ENCODE measurements at regions not wholly inside any gene's neighbourhood (a gene's known extent, or its start where the extent isn't known, plus 50 kb on each side); places are given as distances from the start of the nearest gene placed in this dataset.
"Not testable (repeated sequence)": the region's sequence is repeated elsewhere in the genome, so short reads cannot be mapped to it uniquely, and the experiment has no call there.

DNA sequence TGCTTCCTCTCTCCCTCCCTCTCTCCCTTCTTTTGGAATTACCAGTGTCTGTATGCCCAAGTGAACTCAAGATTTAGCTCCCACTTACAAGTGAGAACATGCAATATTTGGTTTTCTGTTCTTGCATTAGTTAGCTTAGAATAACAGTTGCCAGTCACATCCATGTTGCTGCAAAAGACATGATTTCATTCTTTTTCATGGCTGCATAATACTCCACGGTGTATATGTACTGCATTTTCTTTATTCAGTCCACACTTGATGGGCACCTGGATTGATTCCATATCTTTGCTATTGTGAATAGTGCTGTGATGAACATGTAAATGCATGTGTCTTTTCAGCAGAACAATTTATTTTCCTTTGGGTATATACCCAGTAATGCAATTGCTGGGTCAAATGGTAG lies 97.5 kb upstream of the GRAMD1B start:
- H3K36me3 ChIP-seq (ENCODE audit: insufficient read depth, low read length); H3K4me3 ChIP-seq (ENCODE audit: low read length); H3K9me3 ChIP-seq (ENCODE audit: low read length); H3K27me3 ChIP-seq (ENCODE audit: insufficient read depth, low read length); H3K4me1 ChIP-seq (ENCODE audit: insufficient read depth, low read length); H2AFZ ChIP-seq (ENCODE audit: low read depth, low read length): not testable (repeated sequence)

DNA sequence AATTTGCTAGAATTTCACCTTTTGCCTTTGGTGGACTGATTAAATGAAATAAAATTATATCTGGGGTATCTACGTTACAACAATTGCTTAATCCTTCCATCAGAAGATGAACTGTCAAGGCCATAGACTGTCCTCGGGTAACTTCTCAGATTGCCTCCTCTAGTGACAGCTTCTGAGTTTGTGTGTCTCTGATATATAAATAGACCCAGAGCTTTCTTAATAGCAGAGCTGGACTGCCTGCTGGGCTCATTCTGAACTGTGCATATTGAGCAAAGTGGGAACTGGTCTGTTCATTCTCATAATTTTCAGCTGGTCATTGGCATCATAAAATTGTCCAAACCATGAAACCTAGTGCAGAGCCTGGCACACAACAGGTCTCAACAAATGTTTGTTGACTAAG lies 99.1 kb upstream of the GRAMD1B start:
- H3K36me3 ChIP-seq (ENCODE audit: insufficient read depth, low read length), result no peaks in the 10 kb centered on the region
- no peaks in the 10 kb centered on the region for H3K27me3 ChIP-seq (ENCODE audit: insufficient read depth, low read length)
- H3K4me3 ChIP-seq (ENCODE audit: low read length), result no peak overlapping the region
- H2AFZ ChIP-seq (ENCODE audit: low read depth, low read length), result no peak overlapping the region
- H3K4me1 ChIP-seq (ENCODE audit: insufficient read depth, low read length), result no peaks in the 10 kb centered on the region
- no peaks in the 10 kb centered on the region for H3K9me3 ChIP-seq (ENCODE audit: low read length)

DNA sequence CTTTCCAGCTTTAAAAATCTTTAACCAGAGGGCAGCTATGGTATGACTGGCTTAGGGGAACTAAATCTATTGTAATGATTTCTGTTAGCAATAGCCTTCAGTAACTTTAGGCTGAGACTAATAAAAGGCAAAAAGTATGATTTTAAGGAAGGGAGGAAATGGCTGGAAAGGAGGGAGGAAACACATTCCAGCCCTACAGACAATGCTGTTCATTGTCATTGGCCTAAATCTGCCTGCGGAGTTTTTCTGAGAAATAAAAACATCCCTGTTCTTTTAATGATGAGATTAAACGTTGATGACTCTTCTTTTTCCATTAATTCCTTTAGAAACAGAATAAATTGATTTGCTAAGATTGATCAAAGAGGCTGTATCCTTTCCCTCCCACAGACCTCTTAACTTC lies 99.6 kb upstream of the GRAMD1B start:
- Histone ChIP-seq H2AFZ (ENCODE audit: low read depth, low read length) (no peak overlapping the region), H3K4me1 (ENCODE audit: insufficient read depth, low read length) (no peaks in the 10 kb centered on the region), H3K27me3 (ENCODE audit: insufficient read depth, low read length) (no peaks in the 10 kb centered on the region), H3K4me3 (ENCODE audit: low read length) (no peak overlapping the region), H3K9me3 (ENCODE audit: low read length) (no peaks in the 10 kb centered on the region), H3K36me3 (ENCODE audit: insufficient read depth, low read length) (no peaks in the 10 kb centered on the region)

DNA sequence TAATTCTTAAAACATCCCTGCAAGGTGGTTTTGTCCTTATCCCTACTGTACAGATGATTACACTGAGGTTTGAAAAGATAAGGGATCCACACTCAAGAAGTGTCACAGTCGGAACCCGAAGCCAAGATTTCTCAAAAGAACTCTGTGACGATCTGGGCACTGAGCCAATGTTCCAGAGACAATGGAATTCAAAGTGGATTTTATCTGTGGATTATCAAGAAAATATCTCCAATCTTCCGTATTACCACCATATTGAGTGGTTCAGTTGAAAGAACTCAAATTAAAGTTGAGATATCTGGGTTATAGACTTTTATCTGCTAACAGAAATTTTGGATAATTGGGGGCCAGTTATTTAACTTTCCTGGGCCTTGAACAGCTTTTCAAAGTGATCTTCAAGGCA lies 100.0 kb upstream of the GRAMD1B start:
- Histone ChIP-seq H3K27me3 (ENCODE audit: insufficient read depth, low read length) (no peaks in the 10 kb centered on the region), H3K9me3 (ENCODE audit: low read length) (no peaks in the 10 kb centered on the region), H3K36me3 (ENCODE audit: insufficient read depth, low read length) (no peaks in the 10 kb centered on the region), H2AFZ (ENCODE audit: low read depth, low read length) (no peak overlapping the region), H3K4me3 (ENCODE audit: low read length) (no peak overlapping the region), H3K4me1 (ENCODE audit: insufficient read depth, low read length) (no peaks in the 10 kb centered on the region)

DNA sequence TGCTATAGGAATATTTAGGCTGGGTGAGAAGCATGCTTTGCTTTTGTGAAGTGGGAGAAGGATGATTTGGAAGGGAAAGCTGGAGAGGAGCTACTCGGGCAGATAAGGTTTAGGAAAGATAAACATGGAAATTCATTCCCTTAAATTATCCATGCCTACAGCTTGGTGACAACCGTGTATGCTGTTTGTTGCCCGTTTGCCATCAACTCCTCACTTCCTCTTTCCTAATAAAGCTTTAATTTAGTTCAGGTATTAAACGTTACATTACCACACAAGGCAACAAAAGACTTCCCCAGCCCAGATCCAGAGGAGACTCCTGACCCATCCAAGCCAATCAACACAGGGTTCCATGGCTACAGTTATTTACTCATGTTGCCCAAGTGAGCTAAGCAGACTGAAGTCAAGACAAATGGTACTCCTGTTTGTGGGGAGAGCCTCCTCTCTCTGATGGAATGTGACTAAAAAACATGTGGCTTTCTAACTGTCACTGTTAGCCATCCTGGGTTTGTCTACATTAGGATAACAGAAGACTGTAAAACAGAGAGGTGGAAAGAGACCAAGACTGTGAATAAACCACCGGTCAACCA lies 101.7 kb upstream of the GRAMD1B start:
- no peak overlapping the region for H3K4me3 ChIP-seq (ENCODE audit: low read length)
- no peaks in the 10 kb centered on the region for H3K9me3 ChIP-seq (ENCODE audit: low read length)
- no peaks in the 10 kb centered on the region for H3K27me3 ChIP-seq (ENCODE audit: insufficient read depth, low read length)
- no peak overlapping the region for H2AFZ ChIP-seq (ENCODE audit: low read depth, low read length)
- no peaks in the 10 kb centered on the region for H3K4me1 ChIP-seq (ENCODE audit: insufficient read depth, low read length)
- H3K36me3 ChIP-seq (ENCODE audit: insufficient read depth, low read length), result no peaks in the 10 kb centered on the region

DNA sequence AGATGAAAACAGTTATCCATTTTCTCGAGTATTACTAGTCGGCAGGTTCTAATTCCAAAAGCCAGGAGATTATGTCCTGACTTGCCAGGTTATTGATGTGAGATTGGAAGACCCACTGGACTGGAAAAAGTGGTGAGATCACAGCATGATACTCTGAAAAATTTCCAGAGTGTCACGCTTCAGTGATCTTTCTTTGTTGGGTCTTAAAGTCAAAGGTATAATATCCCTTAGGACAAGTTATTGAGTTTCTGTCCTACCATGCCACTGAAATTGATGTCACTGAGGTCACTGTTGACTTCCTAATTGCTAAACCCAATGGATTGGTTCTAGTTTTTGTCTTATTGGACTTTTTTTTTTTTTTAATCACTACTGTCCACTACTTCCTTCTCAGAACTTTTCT lies 104.5 kb upstream of the GRAMD1B start:
- H3K36me3 ChIP-seq (ENCODE audit: insufficient read depth, low read length), result no peaks in the 10 kb centered on the region
- H3K9me3 ChIP-seq (ENCODE audit: low read length), result no peaks in the 10 kb centered on the region
- H3K27me3 ChIP-seq (ENCODE audit: insufficient read depth, low read length), result no peaks in the 10 kb centered on the region
- H3K4me3 ChIP-seq (ENCODE audit: low read length), result no peak overlapping the region
- no peak overlapping the region for H2AFZ ChIP-seq (ENCODE audit: low read depth, low read length)
- no peaks in the 10 kb centered on the region for H3K4me1 ChIP-seq (ENCODE audit: insufficient read depth, low read length)

DNA sequence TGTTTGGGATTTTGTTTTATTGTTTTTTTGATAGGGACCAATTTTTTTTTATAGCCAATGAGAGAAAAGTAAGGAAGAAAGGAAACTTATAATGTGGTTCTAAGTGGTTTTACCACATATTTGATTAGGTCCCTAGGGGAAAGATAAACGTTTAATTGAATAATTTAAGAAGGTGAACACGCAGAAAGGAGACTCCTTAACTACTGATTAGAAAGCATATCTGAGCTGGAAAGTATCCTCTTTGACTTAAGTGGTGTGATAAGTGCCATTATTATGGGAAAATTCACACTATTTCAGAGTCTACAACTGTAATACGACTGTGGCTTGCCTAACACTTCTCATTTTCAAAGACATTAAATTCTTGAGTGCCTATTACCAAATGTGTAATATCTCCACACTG lies 106.5 kb upstream of the GRAMD1B start:
- Histone ChIP-seq H3K36me3 (ENCODE audit: insufficient read depth, low read length) (no peaks in the 10 kb centered on the region), H3K4me3 (ENCODE audit: low read length) (no peak overlapping the region), H3K4me1 (ENCODE audit: insufficient read depth, low read length) (no peaks in the 10 kb centered on the region), H3K27me3 (ENCODE audit: insufficient read depth, low read length) (no peaks in the 10 kb centered on the region), H3K9me3 (ENCODE audit: low read length) (no peaks in the 10 kb centered on the region), H2AFZ (ENCODE audit: low read depth, low read length) (no peak overlapping the region)

DNA sequence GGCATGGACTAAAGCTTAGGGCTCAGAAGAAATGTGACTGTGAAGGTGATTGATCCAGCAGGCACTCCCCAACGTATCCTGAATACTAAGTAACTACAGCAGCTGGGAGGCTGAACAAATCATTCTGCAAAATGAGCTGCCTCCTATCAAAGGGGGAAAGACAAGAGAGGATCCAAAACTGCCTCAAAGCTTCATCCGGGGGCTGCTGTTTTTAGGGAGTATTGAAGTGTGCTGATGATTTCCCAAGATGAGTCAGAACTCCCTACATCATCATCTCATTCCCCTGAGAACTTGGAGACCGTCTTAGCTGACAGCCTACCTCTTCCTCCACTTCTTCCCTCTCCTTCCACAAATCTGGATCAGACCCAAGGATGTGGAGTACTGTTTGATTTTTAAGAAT lies 108.4 kb upstream of the GRAMD1B start:
- no peaks in the 10 kb centered on the region for H3K4me1 ChIP-seq (ENCODE audit: insufficient read depth, low read length)
- H3K9me3 ChIP-seq (ENCODE audit: low read length), result no peaks in the 10 kb centered on the region
- H2AFZ ChIP-seq (ENCODE audit: low read depth, low read length), result no peak overlapping the region
- no peaks in the 10 kb centered on the region for H3K36me3 ChIP-seq (ENCODE audit: insufficient read depth, low read length)
- no peak overlapping the region for H3K4me3 ChIP-seq (ENCODE audit: low read length)
- H3K27me3 ChIP-seq (ENCODE audit: insufficient read depth, low read length), result no peaks in the 10 kb centered on the region

DNA sequence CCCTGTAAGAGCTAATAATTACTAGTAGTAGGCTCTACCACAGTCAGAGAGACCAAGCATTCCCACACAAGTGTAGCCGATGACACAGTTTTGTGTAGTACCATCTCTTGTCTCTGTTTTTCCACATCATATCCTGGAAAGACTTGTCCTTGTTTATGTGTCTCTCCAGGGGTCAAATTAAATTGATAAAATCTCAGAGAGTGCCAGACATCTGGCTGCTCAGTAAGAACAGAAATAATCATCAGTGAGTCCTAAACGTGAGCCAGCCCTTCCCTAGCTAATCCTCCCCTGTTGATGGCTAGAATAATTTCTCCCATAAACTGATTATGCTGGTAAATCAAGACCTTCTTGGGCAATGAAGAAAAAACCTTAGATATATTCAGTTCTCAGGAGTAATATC lies 111.4 kb upstream of the GRAMD1B start:
- Histone ChIP-seq H3K36me3 (ENCODE audit: insufficient read depth, low read length) (no peaks in the 10 kb centered on the region), H3K4me1 (ENCODE audit: insufficient read depth, low read length) (no peaks in the 10 kb centered on the region), H3K27me3 (ENCODE audit: insufficient read depth, low read length) (no peaks in the 10 kb centered on the region)

DNA sequence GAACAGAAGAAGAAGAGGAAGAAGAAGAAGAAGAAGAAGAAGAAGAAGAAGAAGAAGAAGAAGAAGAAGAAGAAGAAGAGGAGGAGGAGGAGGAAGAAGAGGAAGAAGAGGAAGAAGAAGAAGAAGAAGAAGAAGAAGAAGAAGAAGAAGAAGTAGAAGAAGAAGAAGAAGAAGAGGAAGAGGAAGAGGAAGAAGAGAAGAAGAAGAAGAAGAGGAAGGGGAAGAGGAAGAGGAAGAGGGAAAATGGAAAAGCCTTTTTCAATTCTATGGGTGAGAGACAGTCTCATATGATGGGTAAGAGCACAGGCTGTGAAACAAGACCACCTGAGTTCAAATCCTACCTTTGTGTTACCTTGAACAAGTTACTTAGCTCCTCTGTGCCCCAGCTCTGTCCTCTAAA lies 111.9 kb upstream of the GRAMD1B start:
- not testable (repeated sequence) for H3K4me1 ChIP-seq (ENCODE audit: insufficient read depth, low read length); H2AFZ ChIP-seq (ENCODE audit: low read depth, low read length); H3K9me3 ChIP-seq (ENCODE audit: low read length); H3K4me3 ChIP-seq (ENCODE audit: low read length); H3K36me3 ChIP-seq (ENCODE audit: insufficient read depth, low read length); H3K27me3 ChIP-seq (ENCODE audit: insufficient read depth, low read length)

More for the DNA sequence above, 111.4 kb upstream of the GRAMD1B start:
- Histone ChIP-seq H3K9me3 (ENCODE audit: low read length) (no peaks in the 10 kb centered on the region), H2AFZ (ENCODE audit: low read depth, low read length) (no peak overlapping the region), H3K4me3 (ENCODE audit: low read length) (no peak overlapping the region)

DNA sequence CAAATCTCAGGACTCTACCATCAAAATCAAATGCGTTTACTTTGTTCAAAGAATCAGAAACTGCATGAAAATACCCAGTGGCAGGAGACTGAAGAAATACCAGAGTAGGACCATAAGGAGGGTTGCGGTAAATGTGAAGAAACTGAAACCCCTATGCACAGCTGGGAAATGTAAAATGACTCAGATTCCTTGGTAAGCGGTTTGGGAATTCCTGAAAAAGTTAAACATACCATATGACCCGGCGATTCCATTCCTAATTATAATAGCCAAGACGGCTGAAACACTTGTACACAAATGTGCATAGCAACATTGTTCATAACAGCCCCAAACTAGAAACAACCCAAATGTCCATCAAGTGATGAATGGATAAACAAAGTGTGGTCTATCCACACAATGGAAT lies 114.1 kb upstream of the GRAMD1B start:
- Histone ChIP-seq H3K36me3 (ENCODE audit: insufficient read depth, low read length) (no peaks in the 10 kb centered on the region), H3K4me1 (ENCODE audit: insufficient read depth, low read length) (no peaks in the 10 kb centered on the region), H3K27me3 (ENCODE audit: insufficient read depth, low read length) (no peaks in the 10 kb centered on the region)

DNA sequence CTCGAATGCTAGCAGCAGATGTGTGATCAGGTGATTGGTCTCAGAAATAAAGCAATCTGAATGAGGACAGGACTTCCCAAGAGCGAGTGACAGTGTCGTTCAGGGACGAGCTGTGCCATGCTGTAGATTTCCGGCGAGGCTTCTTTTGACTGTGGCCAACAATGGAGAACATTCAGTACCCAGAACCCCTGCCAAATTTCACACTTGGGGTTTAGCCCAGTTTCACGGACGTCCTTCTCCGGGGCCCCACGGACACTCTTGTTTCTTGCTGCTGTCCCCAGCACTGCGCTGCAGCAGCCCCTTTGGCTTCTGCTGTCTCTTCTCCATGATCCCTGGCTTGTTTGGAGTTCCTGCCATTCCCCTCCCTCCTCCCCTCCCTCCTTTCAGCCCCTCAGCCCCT lies 115.1 kb upstream of the GRAMD1B start:
- Histone ChIP-seq H3K4me1 (ENCODE audit: insufficient read depth, low read length) (no peaks in the 10 kb centered on the region), H3K9me3 (ENCODE audit: low read length) (no peaks in the 10 kb centered on the region), H3K4me3 (ENCODE audit: low read length) (no peak overlapping the region), H3K27me3 (ENCODE audit: insufficient read depth, low read length) (no peaks in the 10 kb centered on the region), H2AFZ (ENCODE audit: low read depth, low read length) (no peak overlapping the region), H3K36me3 (ENCODE audit: insufficient read depth, low read length) (no peaks in the 10 kb centered on the region)

More for the DNA sequence above, 114.1 kb upstream of the GRAMD1B start:
- no peaks in the 10 kb centered on the region for H3K9me3 ChIP-seq (ENCODE audit: low read length)
- H3K4me3 ChIP-seq (ENCODE audit: low read length), result no peak overlapping the region
- H2AFZ ChIP-seq (ENCODE audit: low read depth, low read length), result no peak overlapping the region

DNA sequence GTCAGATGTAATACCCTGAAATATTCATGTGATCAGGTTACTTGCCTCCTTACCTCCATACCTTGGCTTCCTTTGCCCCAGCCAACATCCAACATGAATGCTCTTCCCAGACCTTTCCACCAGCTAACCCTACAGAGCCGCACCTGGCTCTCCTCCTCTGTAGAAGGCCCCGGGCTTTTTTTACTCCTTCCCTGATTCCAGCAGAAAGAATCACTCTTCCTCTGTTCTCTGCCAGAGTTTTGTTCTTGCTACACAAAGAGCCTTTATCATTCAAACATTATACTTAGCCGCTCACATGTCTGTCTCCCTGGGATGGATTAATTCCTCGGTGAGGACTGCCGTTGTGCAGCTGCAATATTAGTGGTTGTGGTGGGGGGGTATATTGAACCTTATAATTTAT lies 116.8 kb upstream of the GRAMD1B start:
- Histone ChIP-seq H3K9me3 (ENCODE audit: low read length) (no peaks in the 10 kb centered on the region), H2AFZ (ENCODE audit: low read depth, low read length) (no peak overlapping the region), H3K36me3 (ENCODE audit: insufficient read depth, low read length) (no peaks in the 10 kb centered on the region), H3K4me3 (ENCODE audit: low read length) (no peak overlapping the region), H3K4me1 (ENCODE audit: insufficient read depth, low read length) (no peaks in the 10 kb centered on the region), H3K27me3 (ENCODE audit: insufficient read depth, low read length) (no peaks in the 10 kb centered on the region)

DNA sequence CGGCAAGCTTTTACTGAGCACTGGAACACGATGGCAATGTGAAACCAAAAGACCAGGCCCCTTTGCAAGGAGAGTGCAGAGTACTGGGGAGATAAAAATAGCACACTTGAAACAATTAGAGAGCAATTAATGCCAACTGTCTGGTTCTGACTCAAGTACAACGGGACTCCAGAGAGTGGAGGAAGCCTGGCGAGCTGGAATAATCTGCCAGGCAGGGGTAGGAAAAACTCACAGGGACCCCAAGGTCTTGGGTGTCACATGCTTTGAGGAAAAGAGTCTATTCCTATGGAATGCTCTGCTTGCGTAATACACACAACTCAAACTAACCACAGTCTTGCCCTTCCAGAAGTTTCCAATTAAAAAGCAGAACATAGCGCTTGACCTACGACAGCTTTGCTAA lies 113.0 kb upstream of the CLMP start:
- no peak overlapping the region for H3K4me3 ChIP-seq (ENCODE audit: low read length)
- H3K4me1 ChIP-seq (ENCODE audit: insufficient read depth, low read length), result no peaks in the 10 kb centered on the region

More for the DNA sequence above, 113.0 kb upstream of the CLMP start:
- no peak overlapping the region for H2AFZ ChIP-seq (ENCODE audit: low read depth, low read length)
- no peaks in the 10 kb centered on the region for H3K36me3 ChIP-seq (ENCODE audit: insufficient read depth, low read length)
- peaks cover 17% of the 10 kb centered on the region for H3K27me3 ChIP-seq (ENCODE audit: insufficient read depth, low read length)
- no peaks in the 10 kb centered on the region for H3K9me3 ChIP-seq (ENCODE audit: low read length)

Data from neuron (in vitro differentiated cells).